GM23338 (cell line): ENCODE measurements at regions not wholly inside any gene's neighbourhood (a gene's known extent, or its start where the extent isn't known, plus 50 kb on each side); places are given as distances from the start of the nearest gene placed in this dataset.

Experiments
- EZH2 ChIP-seq: fragments of 200-600 bp; sonication (generic); IDR thresholded peaks from one replicate; pipeline ENCODE4 v1.8.0; 2017; ENCODE audit warnings: antibody characterized with exemption, mild to moderate bottlenecking, low read depth; ENCODE audit not compliant: unreplicated experiment
- EZH2phosphoT487 ChIP-seq: fragments of 200-600 bp; sonication (generic); IDR thresholded peaks from one replicate; pipeline ENCODE4 v1.8.1; 2018; ENCODE audit warnings: antibody characterized with exemption; ENCODE audit not compliant: unreplicated experiment
- POLR2AphosphoS5 ChIP-seq: IDR thresholded peaks from 2 replicates; pipeline ENCODE4 v1.6.1; 2016; ENCODE audit warnings: antibody characterized with exemption, low read depth
- TF ChIP-seq, protein P1 (sequence below), 2 experiments: fragments of 200-600 bp in 1 of 2; sonication (generic) in 1 of 2; conservative IDR thresholded peaks; 2 replicates each; pipeline versions ENCODE4 v1.5.1 to v1.6.1; 2016 to 2017; ENCODE audit warnings: antibody characterized with exemption in 2 of 2, low read depth in 2 of 2, mild to moderate bottlenecking in 2 of 2, moderate library complexity in 1 of 2
- TF ChIP-seq, protein P2 (sequence below): IDR thresholded peaks from one replicate; pipeline ENCODE4 v1.6.1; 2018; ENCODE audit warnings: antibody characterized with exemption; ENCODE audit not compliant: unreplicated experiment

DNA sequence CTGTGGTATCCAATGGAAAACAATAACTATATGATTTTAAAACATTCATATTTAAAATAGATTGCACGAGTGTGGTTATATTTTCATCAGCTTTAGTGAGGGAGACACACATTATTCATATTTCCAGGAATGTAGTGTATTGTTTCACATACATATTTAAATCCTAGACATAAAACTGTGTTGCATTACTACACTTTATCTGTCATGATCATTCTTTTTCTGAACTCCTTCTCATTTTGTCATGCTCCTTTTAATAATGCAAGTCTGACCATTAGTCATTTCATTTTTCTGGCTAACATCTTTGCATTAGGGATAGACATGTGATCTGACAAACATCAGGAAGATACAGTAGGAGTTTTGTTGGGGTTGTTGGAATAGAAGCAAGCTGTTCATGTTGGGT is 1382.7 kb downstream of the PCDH7 start:
- TF ChIP-seq, protein P1, sequence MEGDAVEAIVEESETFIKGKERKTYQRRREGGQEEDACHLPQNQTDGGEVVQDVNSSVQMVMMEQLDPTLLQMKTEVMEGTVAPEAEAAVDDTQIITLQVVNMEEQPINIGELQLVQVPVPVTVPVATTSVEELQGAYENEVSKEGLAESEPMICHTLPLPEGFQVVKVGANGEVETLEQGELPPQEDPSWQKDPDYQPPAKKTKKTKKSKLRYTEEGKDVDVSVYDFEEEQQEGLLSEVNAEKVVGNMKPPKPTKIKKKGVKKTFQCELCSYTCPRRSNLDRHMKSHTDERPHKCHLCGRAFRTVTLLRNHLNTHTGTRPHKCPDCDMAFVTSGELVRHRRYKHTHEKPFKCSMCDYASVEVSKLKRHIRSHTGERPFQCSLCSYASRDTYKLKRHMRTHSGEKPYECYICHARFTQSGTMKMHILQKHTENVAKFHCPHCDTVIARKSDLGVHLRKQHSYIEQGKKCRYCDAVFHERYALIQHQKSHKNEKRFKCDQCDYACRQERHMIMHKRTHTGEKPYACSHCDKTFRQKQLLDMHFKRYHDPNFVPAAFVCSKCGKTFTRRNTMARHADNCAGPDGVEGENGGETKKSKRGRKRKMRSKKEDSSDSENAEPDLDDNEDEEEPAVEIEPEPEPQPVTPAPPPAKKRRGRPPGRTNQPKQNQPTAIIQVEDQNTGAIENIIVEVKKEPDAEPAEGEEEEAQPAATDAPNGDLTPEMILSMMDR (conservative IDR thresholded peaks at IDR 0.05; ENCODE audit: low read depth in 2 of 2): no peak
- TF ChIP-seq EZH2phosphoT487: no peak
- TF ChIP-seq, protein P2, sequence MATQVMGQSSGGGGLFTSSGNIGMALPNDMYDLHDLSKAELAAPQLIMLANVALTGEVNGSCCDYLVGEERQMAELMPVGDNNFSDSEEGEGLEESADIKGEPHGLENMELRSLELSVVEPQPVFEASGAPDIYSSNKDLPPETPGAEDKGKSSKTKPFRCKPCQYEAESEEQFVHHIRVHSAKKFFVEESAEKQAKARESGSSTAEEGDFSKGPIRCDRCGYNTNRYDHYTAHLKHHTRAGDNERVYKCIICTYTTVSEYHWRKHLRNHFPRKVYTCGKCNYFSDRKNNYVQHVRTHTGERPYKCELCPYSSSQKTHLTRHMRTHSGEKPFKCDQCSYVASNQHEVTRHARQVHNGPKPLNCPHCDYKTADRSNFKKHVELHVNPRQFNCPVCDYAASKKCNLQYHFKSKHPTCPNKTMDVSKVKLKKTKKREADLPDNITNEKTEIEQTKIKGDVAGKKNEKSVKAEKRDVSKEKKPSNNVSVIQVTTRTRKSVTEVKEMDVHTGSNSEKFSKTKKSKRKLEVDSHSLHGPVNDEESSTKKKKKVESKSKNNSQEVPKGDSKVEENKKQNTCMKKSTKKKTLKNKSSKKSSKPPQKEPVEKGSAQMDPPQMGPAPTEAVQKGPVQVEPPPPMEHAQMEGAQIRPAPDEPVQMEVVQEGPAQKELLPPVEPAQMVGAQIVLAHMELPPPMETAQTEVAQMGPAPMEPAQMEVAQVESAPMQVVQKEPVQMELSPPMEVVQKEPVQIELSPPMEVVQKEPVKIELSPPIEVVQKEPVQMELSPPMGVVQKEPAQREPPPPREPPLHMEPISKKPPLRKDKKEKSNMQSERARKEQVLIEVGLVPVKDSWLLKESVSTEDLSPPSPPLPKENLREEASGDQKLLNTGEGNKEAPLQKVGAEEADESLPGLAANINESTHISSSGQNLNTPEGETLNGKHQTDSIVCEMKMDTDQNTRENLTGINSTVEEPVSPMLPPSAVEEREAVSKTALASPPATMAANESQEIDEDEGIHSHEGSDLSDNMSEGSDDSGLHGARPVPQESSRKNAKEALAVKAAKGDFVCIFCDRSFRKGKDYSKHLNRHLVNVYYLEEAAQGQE: no peak
- no peak for TF ChIP-seq POLR2AphosphoS5
- no peak for TF ChIP-seq EZH2
